ENCODE measurements at regions not wholly inside any gene's neighbourhood (a gene's known extent, or its start where the extent isn't known, plus 50 kb on each side); places are given as distances from the start of the nearest gene placed in this dataset.

- H3K4me1 ChIP-seq (ENCODE audit: control insufficient read depth, insufficient read depth, low read length, poor library complexity, severe bottlenecking): no peaks in the 10 kb centered on the region
- 83% methylated on average over 1 of the region's 2 CpGs for WGBS, 2 experiments (ENCODE audit: insufficient coverage in 2 of 2)
- H3K27ac ChIP-seq (ENCODE audit: low read depth, low read length, severe bottlenecking): no peak overlapping the region
Observed at GRCh38 chr3:182585532-182586150, 207.7 kb upstream of the ATP11B start.

GRCh38 chr3:182592747-182593146 is 200.6 kb upstream of the ATP11B start:
- 81 to 94% methylated on average over 3 of the region's 3 CpGs for WGBS, 2 experiments (ENCODE audit: insufficient coverage in 2 of 2)
- H3K9me3 ChIP-seq (ENCODE audit: control insufficient read depth, low read length): no peaks in the 10 kb centered on the region
- no peaks in the 10 kb centered on the region for H3K36me3 ChIP-seq (ENCODE audit: control insufficient read depth, insufficient read depth, low read length)
- H3K4me3 ChIP-seq (ENCODE audit: extremely low read depth, insufficient read depth, low read length, poor library complexity, severe bottlenecking): no peak overlapping the region
- H3K27ac ChIP-seq (ENCODE audit: low read depth, low read length, severe bottlenecking): no peak overlapping the region
- no peaks in the 10 kb centered on the region for H3K4me1 ChIP-seq (ENCODE audit: control insufficient read depth, insufficient read depth, low read length, poor library complexity, severe bottlenecking)

More at GRCh38 chr3:182585532-182586150, 207.7 kb upstream of the ATP11B start:
- Histone ChIP-seq H3K9me3 (ENCODE audit: control insufficient read depth, low read length) (no peaks in the 10 kb centered on the region), H3K36me3 (ENCODE audit: control insufficient read depth, insufficient read depth, low read length) (no peaks in the 10 kb centered on the region), H3K4me3 (ENCODE audit: extremely low read depth, insufficient read depth, low read length, poor library complexity, severe bottlenecking) (no peak overlapping the region)

GRCh38 chr3:182596676-182597410 is 196.5 kb upstream of the ATP11B start:
- Histone ChIP-seq H3K36me3 (ENCODE audit: control insufficient read depth, insufficient read depth, low read length) (no peaks in the 10 kb centered on the region), H3K9me3 (ENCODE audit: control insufficient read depth, low read length) (no peaks in the 10 kb centered on the region), H3K4me1 (ENCODE audit: control insufficient read depth, insufficient read depth, low read length, poor library complexity, severe bottlenecking) (no peaks in the 10 kb centered on the region), H3K27ac (ENCODE audit: low read depth, low read length, severe bottlenecking) (no peak overlapping the region), H3K4me3 (ENCODE audit: extremely low read depth, insufficient read depth, low read length, poor library complexity, severe bottlenecking) (no peak overlapping the region)
- WGBS, 2 experiments (ENCODE audit: insufficient coverage in 2 of 2): 81 to 91% methylated on average over 3 to 6 of the region's 17 CpGs

- WGBS, 2 experiments (ENCODE audit: insufficient coverage in 2 of 2): 80 to 91% methylated on average over 1 to 3 of the region's 3 CpGs
- no peaks in the 10 kb centered on the region for H3K4me1 ChIP-seq (ENCODE audit: control insufficient read depth, insufficient read depth, low read length, poor library complexity, severe bottlenecking)
- no peak overlapping the region for H3K27ac ChIP-seq (ENCODE audit: low read depth, low read length, severe bottlenecking)
- no peaks in the 10 kb centered on the region for H3K36me3 ChIP-seq (ENCODE audit: control insufficient read depth, insufficient read depth, low read length)
- H3K4me3 ChIP-seq (ENCODE audit: extremely low read depth, insufficient read depth, low read length, poor library complexity, severe bottlenecking): no peak overlapping the region
- no peaks in the 10 kb centered on the region for H3K9me3 ChIP-seq (ENCODE audit: control insufficient read depth, low read length)
Observed at GRCh38 chr3:182597621-182598041, 195.7 kb upstream of the ATP11B start.

- H3K9me3 ChIP-seq (ENCODE audit: control insufficient read depth, low read length): no peaks in the 10 kb centered on the region
- H3K36me3 ChIP-seq (ENCODE audit: control insufficient read depth, insufficient read depth, low read length): no peaks in the 10 kb centered on the region
- no peak overlapping the region for H3K4me3 ChIP-seq (ENCODE audit: extremely low read depth, insufficient read depth, low read length, poor library complexity, severe bottlenecking)
- 50 to 56% methylated on average over 1 of the region's 2 CpGs for WGBS, 2 experiments (ENCODE audit: insufficient coverage in 2 of 2)
- H3K4me1 ChIP-seq (ENCODE audit: control insufficient read depth, insufficient read depth, low read length, poor library complexity, severe bottlenecking): no peaks in the 10 kb centered on the region
- no peak overlapping the region for H3K27ac ChIP-seq (ENCODE audit: low read depth, low read length, severe bottlenecking)
Observed at GRCh38 chr3:182601597-182601996, 191.7 kb upstream of the ATP11B start.

- Histone ChIP-seq H3K9me3 (ENCODE audit: control insufficient read depth, low read length) (no peaks in the 10 kb centered on the region), H3K4me3 (ENCODE audit: extremely low read depth, insufficient read depth, low read length, poor library complexity, severe bottlenecking) (no peak overlapping the region), H3K4me1 (ENCODE audit: control insufficient read depth, insufficient read depth, low read length, poor library complexity, severe bottlenecking) (no peaks in the 10 kb centered on the region), H3K36me3 (ENCODE audit: control insufficient read depth, insufficient read depth, low read length) (no peaks in the 10 kb centered on the region), H3K27ac (ENCODE audit: low read depth, low read length, severe bottlenecking) (no peak overlapping the region)
Observed at GRCh38 chr3:182603501-182603900, 189.8 kb upstream of the ATP11B start.

GRCh38 chr3:182605882-182606611 is 187.3 kb upstream of the ATP11B start:
- 80% methylated on average over 1 of the region's 5 CpGs for WGBS, 2 experiments (ENCODE audit: insufficient coverage in 2 of 2)
- no peaks in the 10 kb centered on the region for H3K4me1 ChIP-seq (ENCODE audit: control insufficient read depth, insufficient read depth, low read length, poor library complexity, severe bottlenecking)
- no peak overlapping the region for H3K27ac ChIP-seq (ENCODE audit: low read depth, low read length, severe bottlenecking)
- no peak overlapping the region for H3K4me3 ChIP-seq (ENCODE audit: extremely low read depth, insufficient read depth, low read length, poor library complexity, severe bottlenecking)
- H3K36me3 ChIP-seq (ENCODE audit: control insufficient read depth, insufficient read depth, low read length): no peaks in the 10 kb centered on the region
- H3K9me3 ChIP-seq (ENCODE audit: control insufficient read depth, low read length): no peaks in the 10 kb centered on the region

GRCh38 chr3:182606905-182607504 is 186.3 kb upstream of the ATP11B start:
- Histone ChIP-seq H3K9me3 (ENCODE audit: control insufficient read depth, low read length) (no peaks in the 10 kb centered on the region), H3K4me3 (ENCODE audit: extremely low read depth, insufficient read depth, low read length, poor library complexity, severe bottlenecking) (no peak overlapping the region), H3K27ac (ENCODE audit: low read depth, low read length, severe bottlenecking) (no peak overlapping the region), H3K4me1 (ENCODE audit: control insufficient read depth, insufficient read depth, low read length, poor library complexity, severe bottlenecking) (no peaks in the 10 kb centered on the region), H3K36me3 (ENCODE audit: control insufficient read depth, insufficient read depth, low read length) (no peaks in the 10 kb centered on the region)
- WGBS, 2 experiments (ENCODE audit: insufficient coverage in 2 of 2): 91 to 93% methylated on average over 1 to 2 of the region's 2 CpGs

- 80% methylated on average over 1 of the region's 2 CpGs; no CpG with 5 or more reads in 1 of the 2 experiments for WGBS, 2 experiments (ENCODE audit: insufficient coverage in 2 of 2)
- no peaks in the 10 kb centered on the region for H3K4me1 ChIP-seq (ENCODE audit: control insufficient read depth, insufficient read depth, low read length, poor library complexity, severe bottlenecking)
- no peaks in the 10 kb centered on the region for H3K36me3 ChIP-seq (ENCODE audit: control insufficient read depth, insufficient read depth, low read length)
- H3K9me3 ChIP-seq (ENCODE audit: control insufficient read depth, low read length): no peaks in the 10 kb centered on the region
- no peak overlapping the region for H3K4me3 ChIP-seq (ENCODE audit: extremely low read depth, insufficient read depth, low read length, poor library complexity, severe bottlenecking)
- H3K27ac ChIP-seq (ENCODE audit: low read depth, low read length, severe bottlenecking): no peak overlapping the region
Observed at GRCh38 chr3:182608832-182609231, 184.5 kb upstream of the ATP11B start.

- H3K27ac ChIP-seq (ENCODE audit: low read depth, low read length, severe bottlenecking): no peak overlapping the region
Observed at GRCh38 chr3:182609575-182610156, 183.6 kb upstream of the ATP11B start.

More at GRCh38 chr3:182609575-182610156, 183.6 kb upstream of the ATP11B start:
- Histone ChIP-seq H3K9me3 (ENCODE audit: control insufficient read depth, low read length) (no peaks in the 10 kb centered on the region), H3K36me3 (ENCODE audit: control insufficient read depth, insufficient read depth, low read length) (no peaks in the 10 kb centered on the region), H3K4me3 (ENCODE audit: extremely low read depth, insufficient read depth, low read length, poor library complexity, severe bottlenecking) (no peak overlapping the region), H3K4me1 (ENCODE audit: control insufficient read depth, insufficient read depth, low read length, poor library complexity, severe bottlenecking) (no peaks in the 10 kb centered on the region)
- 85 to 89% methylated on average over 5 of the region's 6 CpGs for WGBS, 2 experiments (ENCODE audit: insufficient coverage in 2 of 2)

Measured in mesodermal cell (in vitro differentiated cells).